ENCODE measurements at regions not wholly inside any gene's neighbourhood (a gene's known extent, or its start where the extent isn't known, plus 50 kb on each side); places are given as distances from the start of the nearest gene placed in this dataset.

- Histone ChIP-seq H3K9me3 (ENCODE audit: control insufficient read depth in 4 of 4, low read length in 3 of 4) (no peaks in the 10 kb centered on the region), H3K9ac (ENCODE audit: low read depth in 1 of 2, low read length in 2 of 2) (no peak overlapping the region), H3K4me1 (ENCODE audit: control insufficient read depth in 4 of 4, insufficient read depth in 4 of 4, low read length in 3 of 4) (peaks cover 0 to 10% (median 6%) of the 10 kb centered on the region in 4 donors), H3K36me3 (ENCODE audit: control insufficient read depth in 4 of 4, insufficient read depth in 3 of 4, low read depth in 1 of 4, low read length in 3 of 4) (no peaks in the 10 kb centered on the region), H3K27me3 (ENCODE audit: control insufficient read depth in 4 of 4, insufficient read depth in 4 of 4, low read length in 3 of 4) (no peaks in the 10 kb centered on the region), H3K4me3 (ENCODE audit: low read depth in 1 of 3, low read length in 3 of 3) (no peak overlapping the region), H3K27ac (ENCODE audit: low read depth in 1 of 2, low read length in 2 of 2) (no peak overlapping the region)
- no peak for DNase-seq (ENCODE audit: low spot score)
- no peak for TF ChIP-seq YY1 (IDR thresholded peaks at IDR 0.05)
- no peak for TF ChIP-seq ATF3 (IDR thresholded peaks at IDR 0.05)
- no peak for TF ChIP-seq TAF1 (conservative IDR thresholded peaks at IDR 0.05)
- TF ChIP-seq GABPA (IDR thresholded peaks at IDR 0.05 in 1 of 2, conservative IDR thresholded peaks at IDR 0.05 in 1 of 2): no peak
- no peak for TF ChIP-seq REST (IDR thresholded peaks at IDR 0.05)
- TF ChIP-seq CTCF (IDR thresholded peaks at IDR 0.05; ENCODE audit: low read depth, low read length, missing input control): no peak
- no peak for TF ChIP-seq NR2F2 (IDR thresholded peaks at IDR 0.05)
- 83% methylated on average over 2 of the region's 2 CpGs for WGBS
Observed at GRCh38 chr1:67970088-67970487, 80.3 kb downstream of the DIRAS3 start.

- Histone ChIP-seq H3K9ac (ENCODE audit: low read depth in 1 of 2, low read length in 2 of 2) (no peak overlapping the region), H3K4me3 (ENCODE audit: low read depth in 1 of 3, low read length in 3 of 3) (no peak overlapping the region), H3K9me3 (ENCODE audit: control insufficient read depth in 4 of 4, low read length in 3 of 4) (no peaks in the 10 kb centered on the region), H3K27me3 (ENCODE audit: control insufficient read depth in 4 of 4, insufficient read depth in 4 of 4, low read length in 3 of 4) (no peaks in the 10 kb centered on the region), H3K27ac (ENCODE audit: low read depth in 1 of 2, low read length in 2 of 2) (no peak overlapping the region), H3K36me3 (ENCODE audit: control insufficient read depth in 4 of 4, insufficient read depth in 3 of 4, low read depth in 1 of 4, low read length in 3 of 4) (no peaks in the 10 kb centered on the region), H3K4me1 (ENCODE audit: control insufficient read depth in 4 of 4, insufficient read depth in 4 of 4, low read length in 3 of 4) (peaks cover 0 to 10% (median 6%) of the 10 kb centered on the region in 4 donors)
- no peak for DNase-seq (ENCODE audit: low spot score)
- no peak for TF ChIP-seq RAD21 (IDR thresholded peaks at IDR 0.05)
- TF ChIP-seq CTCF (IDR thresholded peaks at IDR 0.05; ENCODE audit: low read depth, low read length, missing input control): no peak
- TF ChIP-seq MAX (IDR thresholded peaks at IDR 0.05): no peak
- TF ChIP-seq ZBTB33 (IDR thresholded peaks at IDR 0.05): no peak
- no peak for TF ChIP-seq NR2F2 (IDR thresholded peaks at IDR 0.05)
- no peak for TF ChIP-seq HNF4G (IDR thresholded peaks at IDR 0.05)
- TF ChIP-seq GABPA (IDR thresholded peaks at IDR 0.05 in 1 of 2, conservative IDR thresholded peaks at IDR 0.05 in 1 of 2): no peak
- no peak for TF ChIP-seq FOXA2 (IDR thresholded peaks at IDR 0.05)
- TF ChIP-seq HNF4A (conservative IDR thresholded peaks at IDR 0.05): no peak
- no peak for TF ChIP-seq YY1 (IDR thresholded peaks at IDR 0.05)
- TF ChIP-seq SP1 (IDR thresholded peaks at IDR 0.05): no peak
- no peak for TF ChIP-seq EGR1 (IDR thresholded peaks at IDR 0.05; ENCODE audit: low read depth in 2 of 2)
- TF ChIP-seq REST (IDR thresholded peaks at IDR 0.05): no peak
- no peak for TF ChIP-seq TAF1 (conservative IDR thresholded peaks at IDR 0.05)
- no peak for TF ChIP-seq JUND (IDR thresholded peaks at IDR 0.05)
- no peak for TF ChIP-seq RXRA (IDR thresholded peaks at IDR 0.05)
- TF ChIP-seq ATF3 (IDR thresholded peaks at IDR 0.05): no peak
- no peak for TF ChIP-seq FOXA1 (IDR thresholded peaks at IDR 0.05)
- WGBS: 96% methylated on average over 2 of the region's 2 CpGs
Observed at GRCh38 chr1:67969446-67969845, 81.0 kb downstream of the DIRAS3 start.

Data from liver (tissue), 8 donors.